ENCODE measurements at regions not wholly inside any gene's neighbourhood (a gene's known extent, or its start where the extent isn't known, plus 50 kb on each side); places are given as distances from the start of the nearest gene placed in this dataset.

DNA sequence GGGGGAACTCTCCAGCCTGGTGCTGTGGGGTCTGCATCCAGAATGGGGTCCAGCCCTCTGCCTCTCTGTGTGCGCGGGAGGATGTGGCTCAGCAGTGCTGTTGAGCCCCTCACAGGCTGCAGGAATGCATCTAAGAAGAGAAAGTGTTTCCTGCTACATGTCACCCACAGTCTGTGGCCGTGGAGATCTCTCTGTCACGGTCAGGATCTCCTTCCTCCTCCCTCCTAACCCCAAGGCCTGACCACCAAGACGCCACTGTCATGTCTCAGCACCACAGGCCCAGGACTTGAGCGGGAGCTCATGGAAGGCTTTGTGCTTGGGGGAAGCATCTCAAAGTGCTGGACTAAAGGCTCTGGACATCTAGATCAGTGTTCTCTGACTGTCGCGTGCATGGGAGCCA lies 90.1 kb downstream of the SREK1 start:
- H3K27ac ChIP-seq (ENCODE audit: low read depth, low read length), result no peak overlapping the region

DNA sequence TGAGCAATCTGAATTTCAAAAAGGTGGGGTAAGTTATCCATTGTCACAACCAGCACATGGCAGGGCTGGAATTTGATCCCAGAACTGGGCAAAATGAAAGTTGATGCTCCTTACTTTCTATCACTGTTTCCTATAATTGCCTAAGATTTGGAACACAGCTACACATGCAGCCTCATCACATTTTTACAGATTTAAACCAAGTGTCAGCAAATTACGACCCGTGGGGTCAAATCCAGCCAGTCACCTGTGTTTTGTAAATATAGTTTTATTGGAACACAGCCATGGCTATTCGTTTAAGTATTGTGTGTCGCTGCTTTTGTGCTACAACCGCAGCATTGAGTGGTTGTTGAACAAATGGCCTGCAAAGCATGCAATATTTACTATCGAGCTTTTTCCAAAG lies 94.3 kb downstream of the SREK1 start:
- Histone ChIP-seq H3K4me1 (ENCODE audit: control insufficient read depth in 3 of 3, insufficient read depth in 3 of 3, low read length in 3 of 3) (no peaks in the 10 kb centered on the region), H3K9me3 (ENCODE audit: control insufficient read depth in 3 of 3, low read length in 3 of 3) (no peaks in the 10 kb centered on the region), H3K4me3 (ENCODE audit: low read length in 3 of 3) (no peak overlapping the region), H3K36me3 (ENCODE audit: control insufficient read depth in 3 of 3, insufficient read depth in 3 of 3, low read length in 3 of 3) (no peaks in the 10 kb centered on the region), H3K27ac (ENCODE audit: low read depth, low read length) (no peak overlapping the region), H3K27me3 (ENCODE audit: control insufficient read depth in 3 of 3, insufficient read depth in 3 of 3, low read length in 3 of 3) (no peaks in the 10 kb centered on the region), H3K9ac (ENCODE audit: low read depth in 1 of 3, low read length in 3 of 3) (no peak overlapping the region)

More for the DNA sequence above, 90.1 kb downstream of the SREK1 start:
- Histone ChIP-seq H3K36me3 (ENCODE audit: control insufficient read depth in 3 of 3, insufficient read depth in 3 of 3, low read length in 3 of 3) (no peaks in the 10 kb centered on the region), H3K27me3 (ENCODE audit: control insufficient read depth in 3 of 3, insufficient read depth in 3 of 3, low read length in 3 of 3) (no peaks in the 10 kb centered on the region), H3K4me3 (ENCODE audit: low read length in 3 of 3) (no peak overlapping the region), H3K4me1 (ENCODE audit: control insufficient read depth in 3 of 3, insufficient read depth in 3 of 3, low read length in 3 of 3) (no peaks in the 10 kb centered on the region), H3K9me3 (ENCODE audit: control insufficient read depth in 3 of 3, low read length in 3 of 3) (no peaks in the 10 kb centered on the region), H3K9ac (ENCODE audit: low read depth in 1 of 3, low read length in 3 of 3) (no peak overlapping the region)

DNA sequence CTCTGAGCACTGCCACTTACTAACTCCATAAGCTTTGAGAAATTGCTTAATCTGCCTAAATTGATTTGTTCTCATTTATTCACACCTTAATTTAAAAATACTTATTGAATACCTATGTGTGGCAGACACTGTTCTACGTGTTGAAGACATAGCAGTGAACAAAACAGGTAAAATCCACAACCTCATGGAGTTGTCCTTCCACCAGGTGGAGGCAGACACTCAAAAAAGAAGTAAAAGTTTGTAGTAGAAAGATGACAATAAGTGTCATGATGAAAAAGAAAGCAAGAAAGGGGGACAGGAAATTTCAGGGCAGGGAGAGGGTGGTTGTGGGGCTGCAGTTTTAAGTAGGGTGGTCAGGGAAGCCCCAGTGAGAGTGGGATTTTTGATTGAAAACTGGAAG lies 94.9 kb downstream of the SREK1 start:
- H3K9ac ChIP-seq (ENCODE audit: low read depth in 1 of 3, low read length in 3 of 3), result no peak overlapping the region
- H3K4me3 ChIP-seq (ENCODE audit: low read length in 3 of 3), result no peak overlapping the region
- no peaks in the 10 kb centered on the region for H3K4me1 ChIP-seq (ENCODE audit: control insufficient read depth in 3 of 3, insufficient read depth in 3 of 3, low read length in 3 of 3)
- H3K36me3 ChIP-seq (ENCODE audit: control insufficient read depth in 3 of 3, insufficient read depth in 3 of 3, low read length in 3 of 3), result no peaks in the 10 kb centered on the region
- H3K27me3 ChIP-seq (ENCODE audit: control insufficient read depth in 3 of 3, insufficient read depth in 3 of 3, low read length in 3 of 3), result no peaks in the 10 kb centered on the region
- H3K9me3 ChIP-seq (ENCODE audit: control insufficient read depth in 3 of 3, low read length in 3 of 3), result no peaks in the 10 kb centered on the region
- no peak overlapping the region for H3K27ac ChIP-seq (ENCODE audit: low read depth, low read length)

DNA sequence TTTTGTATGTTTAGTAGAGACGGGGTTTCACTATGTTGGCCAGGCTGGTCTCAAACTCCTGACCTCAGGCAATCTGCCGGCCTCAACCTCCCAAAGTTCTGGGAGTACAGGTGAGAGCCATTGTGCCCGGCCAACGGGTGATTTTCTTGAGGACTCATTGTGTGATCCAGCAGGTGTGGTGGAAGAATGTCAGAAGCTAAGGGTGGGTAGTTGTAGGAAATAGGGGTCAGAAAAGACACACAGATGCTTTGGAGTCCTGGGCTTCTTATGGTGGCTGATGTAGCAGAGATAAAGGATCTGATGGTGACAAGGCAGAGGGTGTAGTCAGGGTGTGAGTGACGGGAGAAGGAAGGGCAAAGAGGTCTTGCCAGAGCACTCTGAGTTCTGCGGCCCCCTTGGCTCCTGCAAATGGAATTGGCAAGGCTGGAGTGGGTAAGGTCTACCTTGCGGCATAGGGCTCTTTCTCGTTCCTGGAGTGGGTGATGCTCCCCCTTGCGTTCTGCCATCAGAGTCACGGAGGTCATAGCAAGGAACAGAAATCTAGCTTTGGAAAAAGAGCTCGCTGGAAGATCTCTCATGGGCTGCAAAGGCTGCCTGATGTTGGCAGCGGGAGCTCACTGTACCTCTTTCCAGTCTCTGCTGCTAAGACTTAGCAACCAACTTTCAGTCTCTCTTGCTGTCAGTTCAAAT lies 97.2 kb downstream of the SREK1 start:
- Histone ChIP-seq H3K9me3 (ENCODE audit: control insufficient read depth in 3 of 3, low read length in 3 of 3) (no peaks in the 10 kb centered on the region), H3K4me1 (ENCODE audit: control insufficient read depth in 3 of 3, insufficient read depth in 3 of 3, low read length in 3 of 3) (no peaks in the 10 kb centered on the region), H3K4me3 (ENCODE audit: low read length in 3 of 3) (no peak overlapping the region), H3K27me3 (ENCODE audit: control insufficient read depth in 3 of 3, insufficient read depth in 3 of 3, low read length in 3 of 3) (no peaks in the 10 kb centered on the region), H3K36me3 (ENCODE audit: control insufficient read depth in 3 of 3, insufficient read depth in 3 of 3, low read length in 3 of 3) (no peaks in the 10 kb centered on the region), H3K9ac (ENCODE audit: low read depth in 1 of 3, low read length in 3 of 3) (no peak overlapping the region), H3K27ac (ENCODE audit: low read depth, low read length) (no peak overlapping the region)

DNA sequence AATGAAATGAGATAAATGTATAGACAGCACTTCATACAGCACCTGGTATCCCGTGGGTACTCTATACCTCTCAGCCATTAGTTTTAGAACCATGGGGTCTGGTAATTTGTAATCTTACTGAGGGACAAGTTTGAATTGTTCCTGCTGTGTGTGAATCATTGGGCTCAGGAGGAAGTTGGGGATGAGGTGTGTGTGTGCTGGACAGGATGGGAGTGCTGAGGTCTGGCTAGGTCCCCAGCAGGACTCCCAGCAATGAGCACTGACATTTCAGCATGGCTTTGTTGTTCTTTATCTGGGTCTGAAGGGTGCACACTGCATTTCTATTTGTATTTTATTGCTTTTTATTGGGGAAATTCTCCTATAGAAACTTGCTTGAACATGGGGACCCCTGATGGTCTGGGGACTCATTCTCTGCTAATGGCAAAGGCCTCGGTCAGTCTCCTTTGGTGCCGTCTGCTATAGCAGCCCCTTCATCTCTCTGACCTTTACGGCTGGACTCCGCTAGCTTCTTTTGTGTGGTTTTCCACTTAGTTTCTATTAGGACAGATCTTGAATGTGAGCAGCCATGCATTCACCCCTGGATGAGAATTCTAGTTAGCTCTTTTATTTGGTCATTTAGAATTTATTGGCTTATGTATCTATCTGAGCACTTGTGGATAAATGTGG lies 98.1 kb downstream of the SREK1 start:
- H3K9me3 ChIP-seq (ENCODE audit: control insufficient read depth in 3 of 3, low read length in 3 of 3), result no peaks in the 10 kb centered on the region
- no peak overlapping the region for H3K27ac ChIP-seq (ENCODE audit: low read depth, low read length)
- H3K4me1 ChIP-seq (ENCODE audit: control insufficient read depth in 3 of 3, insufficient read depth in 3 of 3, low read length in 3 of 3), result no peaks in the 10 kb centered on the region
- H3K4me3 ChIP-seq (ENCODE audit: low read length in 3 of 3), result no peak overlapping the region
- no peak overlapping the region for H3K9ac ChIP-seq (ENCODE audit: low read depth in 1 of 3, low read length in 3 of 3)
- no peaks in the 10 kb centered on the region for H3K36me3 ChIP-seq (ENCODE audit: control insufficient read depth in 3 of 3, insufficient read depth in 3 of 3, low read length in 3 of 3)
- no peaks in the 10 kb centered on the region for H3K27me3 ChIP-seq (ENCODE audit: control insufficient read depth in 3 of 3, insufficient read depth in 3 of 3, low read length in 3 of 3)

DNA sequence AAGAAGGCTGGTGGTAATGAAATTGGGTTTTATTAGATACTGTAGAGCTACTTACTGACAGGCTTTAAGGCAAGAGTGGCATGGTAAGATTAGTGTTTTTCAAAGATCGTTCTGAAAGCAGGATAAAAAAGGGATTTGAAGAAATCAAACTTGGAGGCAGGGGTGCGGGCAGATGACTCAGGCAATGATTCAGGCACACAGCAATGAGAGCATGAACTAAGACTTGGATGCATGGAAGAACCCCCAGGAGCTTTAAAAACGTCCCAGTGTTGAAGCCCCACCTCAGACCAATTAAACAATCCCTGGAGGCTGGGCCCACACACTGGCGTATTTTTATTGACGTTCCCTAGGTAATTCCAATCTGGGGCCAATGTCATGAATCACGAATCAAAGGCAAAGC lies 102.5 kb downstream of the SREK1 start:
- H3K36me3 ChIP-seq (ENCODE audit: control insufficient read depth in 3 of 3, insufficient read depth in 3 of 3, low read length in 3 of 3), result no peaks in the 10 kb centered on the region
- H3K9ac ChIP-seq (ENCODE audit: low read depth in 1 of 3, low read length in 3 of 3), result no peak overlapping the region
- H3K4me1 ChIP-seq (ENCODE audit: control insufficient read depth in 3 of 3, insufficient read depth in 3 of 3, low read length in 3 of 3), result no peaks in the 10 kb centered on the region
- H3K9me3 ChIP-seq (ENCODE audit: control insufficient read depth in 3 of 3, low read length in 3 of 3), result no peaks in the 10 kb centered on the region
- no peak overlapping the region for H3K4me3 ChIP-seq (ENCODE audit: low read length in 3 of 3)
- H3K27ac ChIP-seq (ENCODE audit: low read depth, low read length), result no peak overlapping the region
- no peaks in the 10 kb centered on the region for H3K27me3 ChIP-seq (ENCODE audit: control insufficient read depth in 3 of 3, insufficient read depth in 3 of 3, low read length in 3 of 3)

- H3K27ac ChIP-seq (ENCODE audit: low read depth, low read length), result no peak overlapping the region
- no peak overlapping the region for H3K9ac ChIP-seq (ENCODE audit: low read depth in 1 of 3, low read length in 3 of 3)
- no peaks in the 10 kb centered on the region for H3K4me1 ChIP-seq (ENCODE audit: control insufficient read depth in 3 of 3, insufficient read depth in 3 of 3, low read length in 3 of 3)
- no peak overlapping the region for H3K4me3 ChIP-seq (ENCODE audit: low read length in 3 of 3)
- H3K36me3 ChIP-seq (ENCODE audit: control insufficient read depth in 3 of 3, insufficient read depth in 3 of 3, low read length in 3 of 3), result no peaks in the 10 kb centered on the region
- H3K27me3 ChIP-seq (ENCODE audit: control insufficient read depth in 3 of 3, insufficient read depth in 3 of 3, low read length in 3 of 3), result no peaks in the 10 kb centered on the region
- H3K9me3 ChIP-seq (ENCODE audit: control insufficient read depth in 3 of 3, low read length in 3 of 3), result no peaks in the 10 kb centered on the region
Measured at GRCh38 chr5:66247176-66247960, 103.3 kb downstream of the SREK1 start.

GRCh38 chr5:66248874-66249273 lies 104.8 kb downstream of the SREK1 start:
- no peak overlapping the region for H3K9ac ChIP-seq (ENCODE audit: low read depth in 1 of 3, low read length in 3 of 3)
- H3K27me3 ChIP-seq (ENCODE audit: control insufficient read depth in 3 of 3, insufficient read depth in 3 of 3, low read length in 3 of 3), result no peaks in the 10 kb centered on the region
- no peak overlapping the region for H3K4me3 ChIP-seq (ENCODE audit: low read length in 3 of 3)
- H3K27ac ChIP-seq (ENCODE audit: low read depth, low read length), result no peak overlapping the region
- no peaks in the 10 kb centered on the region for H3K4me1 ChIP-seq (ENCODE audit: control insufficient read depth in 3 of 3, insufficient read depth in 3 of 3, low read length in 3 of 3)
- H3K36me3 ChIP-seq (ENCODE audit: control insufficient read depth in 3 of 3, insufficient read depth in 3 of 3, low read length in 3 of 3), result no peaks in the 10 kb centered on the region
- no peaks in the 10 kb centered on the region for H3K9me3 ChIP-seq (ENCODE audit: control insufficient read depth in 3 of 3, low read length in 3 of 3)

GRCh38 chr5:66249920-66250319 lies 105.8 kb downstream of the SREK1 start:
- Histone ChIP-seq H3K4me1 (ENCODE audit: control insufficient read depth in 3 of 3, insufficient read depth in 3 of 3, low read length in 3 of 3) (no peaks in the 10 kb centered on the region), H3K9ac (ENCODE audit: low read depth in 1 of 3, low read length in 3 of 3) (no peak overlapping the region), H3K36me3 (ENCODE audit: control insufficient read depth in 3 of 3, insufficient read depth in 3 of 3, low read length in 3 of 3) (no peaks in the 10 kb centered on the region), H3K27ac (ENCODE audit: low read depth, low read length) (no peak overlapping the region), H3K4me3 (ENCODE audit: low read length in 3 of 3) (no peak overlapping the region), H3K27me3 (ENCODE audit: control insufficient read depth in 3 of 3, insufficient read depth in 3 of 3, low read length in 3 of 3) (no peaks in the 10 kb centered on the region), H3K9me3 (ENCODE audit: control insufficient read depth in 3 of 3, low read length in 3 of 3) (no peaks in the 10 kb centered on the region)

DNA sequence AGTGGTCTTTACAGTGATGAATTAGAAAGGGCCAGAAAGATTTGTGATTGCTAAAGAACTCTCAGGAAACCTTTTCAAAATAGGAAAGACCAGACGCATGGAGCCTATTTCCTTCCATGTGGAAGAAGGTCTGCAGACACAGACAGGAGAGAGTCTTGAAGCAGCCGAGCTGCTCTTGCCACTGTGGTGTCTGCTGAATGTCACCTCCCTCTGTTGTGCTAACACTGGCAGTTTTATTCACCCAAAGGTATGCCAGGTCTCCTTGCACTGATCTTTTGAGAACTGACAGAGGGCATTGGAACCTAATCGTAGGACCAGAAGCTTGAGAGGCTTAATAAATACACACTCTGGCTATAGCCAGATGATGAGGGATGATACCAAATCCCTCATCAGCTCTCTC lies 108.7 kb downstream of the SREK1 start:
- H3K36me3 ChIP-seq (ENCODE audit: control insufficient read depth in 3 of 3, insufficient read depth in 3 of 3, low read length in 3 of 3), result no peaks in the 10 kb centered on the region
- H3K9me3 ChIP-seq (ENCODE audit: control insufficient read depth in 3 of 3, low read length in 3 of 3), result no peaks in the 10 kb centered on the region
- H3K4me1 ChIP-seq (ENCODE audit: control insufficient read depth in 3 of 3, insufficient read depth in 3 of 3, low read length in 3 of 3), result no peaks in the 10 kb centered on the region
- H3K4me3 ChIP-seq (ENCODE audit: low read length in 3 of 3), result no peak overlapping the region
- no peaks in the 10 kb centered on the region for H3K27me3 ChIP-seq (ENCODE audit: control insufficient read depth in 3 of 3, insufficient read depth in 3 of 3, low read length in 3 of 3)
- H3K9ac ChIP-seq (ENCODE audit: low read depth in 1 of 3, low read length in 3 of 3), result no peak overlapping the region
- no peak overlapping the region for H3K27ac ChIP-seq (ENCODE audit: low read depth, low read length)

Data from skeletal muscle tissue (tissue), 3 donors.